RWPE1 (cell line): ENCODE measurements at regions not wholly inside any gene's neighbourhood (a gene's known extent, or its start where the extent isn't known, plus 50 kb on each side); places are given as distances from the start of the nearest gene placed in this dataset.

Experiments
- CTCF ChIA-PET: fragments of 350-600 bp; sonication (Branson Sonifier 250); formaldehyde crosslinking; extraction: SDS; loops from one replicate; lab custom pipeline; 2021; lab: Yijun Ruan, JAX
- POLR2A ChIA-PET: fragments of 400-600 bp; formaldehyde crosslinking; extraction: SDS; loops from one replicate; lab custom pipeline; 2020; ENCODE audit warnings: antibody characterized with exemption; ENCODE audit not compliant: low non-redundant PET; lab: Yijun Ruan, JAX
- DNase-seq: peaks from one replicate; pipeline ENCODE4 v3.0.0; 2012; ENCODE audit warnings: low spot score
- H3K27ac ChIP-seq: fragments of 450-650 bp; 2 replicates; pipeline ENCODE4 v1.5.1; 2017
- CTCF ChIP-seq: fragments of 450-650 bp; conservative IDR thresholded peaks from 2 replicates; pipeline ENCODE4 v1.5.1; 2017; ENCODE audit warnings: low read depth, mild to moderate bottlenecking

- DNase-seq, result no peak
- POLR2A ChIA-PET, result no interaction called here
- no peak overlapping the region for H3K27ac ChIP-seq
- CTCF ChIA-PET, result no interaction called here
- no peak for TF ChIP-seq CTCF
Observed at GRCh38 chr1:187122566-187122965, 293.8 kb downstream of the PLA2G4A start.

GRCh38 chr1:187129132-187129531 is 300.4 kb downstream of the PLA2G4A start:
- no peak overlapping the region for H3K27ac ChIP-seq
- no peak for DNase-seq
- ChIA-PET POLR2A (no interaction called here), CTCF (interaction anchor here (0.7 kb wide), 1 partner anchor 1124 kb away, joined by 4 read pairs; no protein-coding TSS in a partner anchor)
- TF ChIP-seq CTCF, result no peak

- POLR2A ChIA-PET, result no interaction called here
- TF ChIP-seq CTCF, result no peak
Observed at GRCh38 chr1:187143783-187144182, 315.0 kb downstream of the PLA2G4A start.

GRCh38 chr1:187146388-187146787 is 317.6 kb downstream of the PLA2G4A start:
- no peak for DNase-seq
- no peak for TF ChIP-seq CTCF
- ChIA-PET CTCF (no interaction called here), POLR2A (no interaction called here)
- no peak overlapping the region for H3K27ac ChIP-seq

More at GRCh38 chr1:187143783-187144182, 315.0 kb downstream of the PLA2G4A start:
- H3K27ac ChIP-seq, result no peak overlapping the region
- DNase-seq, result no peak
- CTCF ChIA-PET, result no interaction called here

GRCh38 chr1:187151555-187151954 is 322.8 kb downstream of the PLA2G4A start:
- DNase-seq, result no peak
- ChIA-PET CTCF (interaction anchor here (0.6 kb wide), 1 partner anchor 67 kb away, joined by 3 read pairs; no protein-coding TSS in a partner anchor), POLR2A (no interaction called here)
- H3K27ac ChIP-seq, result no peak overlapping the region
- TF ChIP-seq CTCF, result no peak

- no peak for TF ChIP-seq CTCF
- ChIA-PET POLR2A (no interaction called here), CTCF (no interaction called here)
- no peak overlapping the region for H3K27ac ChIP-seq
- no peak for DNase-seq
Observed at GRCh38 chr1:187153047-187153446, 324.3 kb downstream of the PLA2G4A start.
